GM18507 (cell line): ENCODE measurements at regions not wholly inside any gene's neighbourhood (a gene's known extent, or its start where the extent isn't known, plus 50 kb on each side); places are given as distances from the start of the nearest gene placed in this dataset.
"Not testable (repeated sequence)": the region's sequence is repeated elsewhere in the genome, so short reads cannot be mapped to it uniquely, and the experiment has no call there.

ENCODE experiments used
- DNase-seq: peaks from one replicate; pipeline ENCODE4 v3.0.0; 2011; ENCODE audit warnings: low read depth; ENCODE audit not compliant: insufficient read length; ENCODE audit errors: extremely low spot score
- FAIRE-seq: peaks from 2 replicates; lab custom pipeline; 2011; peaks lifted over from hg19 to GRCh38; lab: Jason Lieb, UNC

- no peak for DNase-seq
- no peak for FAIRE-seq
Measured at GRCh38 chr2:138329162-138329561, 172.4 kb upstream of the SPOPL start.

GRCh38 chr2:138329591-138329990 lies 172.0 kb upstream of the SPOPL start:
- FAIRE-seq = no peak
- no peak for DNase-seq

DNA sequence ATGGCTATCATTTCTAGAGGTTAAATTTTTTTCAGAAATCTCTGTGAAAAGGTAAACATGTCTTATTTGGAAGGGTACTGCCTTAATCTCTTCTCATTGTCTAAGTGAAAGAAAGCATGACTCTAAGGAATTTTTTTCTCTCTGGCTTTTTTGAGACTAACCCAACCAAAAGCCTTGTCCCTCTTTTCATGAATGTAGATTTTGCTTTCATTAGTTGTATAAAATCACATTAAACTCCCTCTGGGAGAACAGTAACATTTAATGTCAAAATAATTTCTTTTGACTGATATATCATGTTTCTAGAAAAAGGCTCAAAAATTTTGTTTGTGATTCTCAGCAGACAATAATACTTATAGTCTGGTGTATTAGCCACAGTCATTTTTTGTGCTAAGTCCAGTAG lies 168.4 kb upstream of the SPOPL start:
- FAIRE-seq = no peak
- DNase-seq = no peak

DNA sequence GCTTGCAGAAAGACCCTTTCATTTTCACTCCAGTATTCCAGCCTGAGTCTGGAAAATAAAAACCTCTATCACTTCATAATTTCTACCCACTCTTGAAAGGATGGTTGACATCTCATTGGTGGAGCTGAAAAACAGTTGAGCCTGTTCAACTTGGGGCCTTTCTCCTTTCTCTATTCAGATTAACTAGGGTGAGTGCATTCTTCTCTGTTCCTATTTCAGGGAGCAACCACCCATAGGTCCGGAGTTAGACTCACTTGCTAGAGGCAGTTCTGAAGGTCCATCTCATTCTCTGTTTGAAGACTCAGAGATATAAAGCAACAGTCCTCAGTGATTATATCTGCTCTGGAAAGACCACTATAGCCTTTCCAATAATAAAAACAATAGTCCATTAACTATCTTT lies 167.9 kb upstream of the SPOPL start:
- DNase-seq = no peak
- no peak for FAIRE-seq

GRCh38 chr2:138334323-138334722 lies 167.2 kb upstream of the SPOPL start:
- DNase-seq = no peak
- no peak for FAIRE-seq

- FAIRE-seq = peak; percentile 12
Measured at GRCh38 chr2:138335036-138335435, 166.5 kb upstream of the SPOPL start.

GRCh38 chr2:138336146-138336545 lies 165.4 kb upstream of the SPOPL start:
- FAIRE-seq (no peak), DNase-seq (no peak)

More at GRCh38 chr2:138335036-138335435, 166.5 kb upstream of the SPOPL start:
- DNase-seq = no peak

GRCh38 chr2:138355244-138355643 lies 146.3 kb upstream of the SPOPL start:
- DNase-seq = no peak
- no peak for FAIRE-seq

GRCh38 chr2:138356178-138356577 lies 145.4 kb upstream of the SPOPL start:
- DNase-seq = no peak
- no peak for FAIRE-seq

DNA sequence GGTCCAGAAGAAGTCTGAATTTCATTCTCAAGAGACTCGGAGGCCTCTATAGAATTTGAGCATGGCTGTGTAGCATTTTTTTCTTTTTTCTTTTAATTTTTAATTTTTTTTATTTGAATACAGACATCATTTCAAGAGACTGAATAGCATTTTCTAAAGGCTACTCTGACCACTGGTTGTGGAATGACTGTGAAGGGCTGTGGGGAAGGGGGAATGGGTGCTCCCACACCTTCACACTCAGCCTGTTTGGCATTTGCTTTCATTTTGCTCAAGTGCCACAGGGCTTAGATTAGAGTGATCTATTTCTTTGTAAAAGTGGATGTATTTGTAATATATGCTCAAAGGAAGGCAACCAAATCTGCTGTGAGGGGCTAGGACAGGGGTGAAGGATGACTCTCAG lies 142.0 kb upstream of the SPOPL start:
- DNase-seq (no peak), FAIRE-seq (no peak)

DNA sequence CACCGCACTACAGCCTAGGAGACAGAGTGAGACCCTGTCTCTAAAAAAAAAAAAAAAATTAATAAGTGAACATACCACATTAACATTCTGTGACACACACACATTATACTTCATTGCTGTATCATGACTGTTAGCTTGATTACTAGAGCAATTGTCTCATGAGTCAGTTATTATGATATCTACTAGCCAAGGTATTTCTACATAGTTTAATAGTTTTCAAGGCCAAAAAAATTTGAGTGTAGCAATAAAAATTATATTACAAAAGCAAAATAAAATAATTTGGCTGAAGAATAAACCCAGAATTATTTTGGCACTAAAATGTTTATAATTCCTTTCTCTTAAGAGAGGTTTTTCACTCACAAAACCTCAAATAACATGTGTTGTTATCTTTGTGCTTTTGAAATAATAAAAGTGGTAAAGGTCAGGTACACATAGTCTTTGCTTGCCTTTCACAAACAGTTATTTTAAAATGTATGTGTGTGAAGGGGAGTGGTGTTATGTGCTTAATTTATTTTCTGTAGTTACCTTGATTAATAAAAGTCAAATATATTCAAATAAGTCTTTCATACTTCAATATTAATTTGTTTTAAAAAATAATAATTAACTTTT lies 136.9 kb upstream of the SPOPL start:
- FAIRE-seq = no peak
- DNase-seq = no peak

DNA sequence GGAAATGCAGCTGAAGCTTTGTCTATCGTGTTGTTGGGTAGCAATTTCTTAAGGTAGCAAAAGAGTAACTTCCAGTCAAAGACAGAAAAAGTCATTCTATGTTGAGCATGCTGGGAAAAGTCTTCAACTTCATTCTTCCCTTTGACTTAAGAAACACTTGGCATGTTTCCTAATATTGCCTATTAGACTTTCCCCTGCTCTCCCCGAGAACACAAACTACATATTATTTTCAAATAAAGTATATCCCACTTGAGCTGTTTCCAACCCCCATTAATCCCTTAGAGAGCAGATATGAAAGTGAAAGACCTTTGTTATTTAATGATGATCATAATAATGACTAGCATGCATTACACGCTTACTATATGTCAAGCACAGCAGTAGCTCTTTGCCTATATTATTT lies 136.0 kb upstream of the SPOPL start:
- no peak for FAIRE-seq
- no peak for DNase-seq

- DNase-seq (no peak), FAIRE-seq (no peak)
Measured at GRCh38 chr2:138369856-138370255, 131.7 kb upstream of the SPOPL start.

DNA sequence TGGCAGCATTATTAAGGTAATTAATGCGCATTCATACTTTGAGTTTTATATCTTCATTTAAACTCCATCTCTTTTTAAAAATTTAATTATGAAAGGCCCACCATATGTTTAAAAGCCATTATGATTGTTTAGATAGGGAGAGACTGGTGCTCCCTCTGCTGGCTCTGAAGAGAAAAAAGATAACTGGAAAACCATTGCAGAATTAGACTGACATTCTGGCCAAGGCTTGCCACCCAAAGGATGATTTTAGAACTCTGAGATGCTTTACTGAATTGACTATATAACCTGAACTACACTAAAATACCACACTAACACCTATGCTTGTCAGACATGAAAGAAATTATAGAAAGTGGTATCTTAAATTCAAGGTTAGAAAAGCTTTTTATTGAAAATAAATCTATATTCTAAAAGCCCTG lies 127.6 kb upstream of the SPOPL start:
- FAIRE-seq (peak; percentile 66), DNase-seq (no peak)

GRCh38 chr2:138381373-138381772 lies 120.2 kb upstream of the SPOPL start:
- no peak for FAIRE-seq
- no peak for DNase-seq

- DNase-seq = no peak
- no peak for FAIRE-seq
Measured at GRCh38 chr2:138382672-138383071, 118.9 kb upstream of the SPOPL start.

DNA sequence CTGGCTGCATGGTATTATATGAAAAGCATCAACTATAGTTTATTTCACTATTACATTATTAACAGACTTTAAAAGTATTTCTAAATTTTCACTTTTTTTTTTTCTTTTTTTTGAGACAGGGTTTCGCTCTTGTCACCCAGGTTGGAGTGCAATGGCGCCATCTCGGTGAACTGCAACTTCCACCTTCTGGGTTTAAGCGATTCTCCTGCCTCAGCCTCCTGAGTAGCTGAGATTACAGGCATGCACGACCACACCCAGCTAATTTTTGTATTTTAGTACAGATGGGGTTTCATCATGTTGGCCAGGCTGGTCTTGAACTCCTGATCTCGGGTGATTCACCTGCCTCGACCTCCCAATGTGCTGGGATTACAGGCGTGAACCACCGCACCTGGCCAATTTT lies 115.4 kb upstream of the SPOPL start:
- not testable (repeated sequence) for DNase-seq, FAIRE-seq

GRCh38 chr2:138389063-138389462 lies 112.5 kb upstream of the SPOPL start:
- DNase-seq = no peak
- no peak for FAIRE-seq

DNA sequence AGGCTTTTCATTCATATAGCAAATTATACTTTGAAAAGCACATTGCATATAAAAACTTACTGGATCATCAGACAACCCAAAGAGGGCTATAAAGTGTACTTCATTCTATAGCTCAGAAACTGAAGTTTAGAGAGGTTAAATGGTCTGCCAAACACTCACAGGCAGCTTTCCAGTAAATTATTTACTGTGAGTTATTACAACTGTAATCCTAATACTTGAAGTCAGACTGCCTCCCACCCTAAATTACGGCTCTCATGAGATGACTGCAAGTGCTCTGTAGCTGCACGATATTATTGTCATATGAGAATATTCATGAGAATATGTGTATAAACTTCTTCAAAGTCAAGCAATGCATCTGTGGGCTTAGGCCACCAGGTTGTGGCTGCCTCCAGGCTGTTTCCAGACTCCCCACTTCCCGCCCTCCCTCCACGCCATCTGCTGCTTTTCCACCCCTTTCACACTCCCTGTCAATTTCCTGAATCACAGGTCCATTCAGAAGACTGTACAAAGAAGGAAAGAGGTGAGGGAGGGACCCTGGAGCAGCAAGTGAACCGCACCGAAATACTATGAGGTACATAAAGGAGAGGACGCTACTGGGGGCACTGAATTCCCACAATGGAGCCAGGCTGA lies 111.1 kb upstream of the SPOPL start:
- no peak for DNase-seq
- no peak for FAIRE-seq

DNA sequence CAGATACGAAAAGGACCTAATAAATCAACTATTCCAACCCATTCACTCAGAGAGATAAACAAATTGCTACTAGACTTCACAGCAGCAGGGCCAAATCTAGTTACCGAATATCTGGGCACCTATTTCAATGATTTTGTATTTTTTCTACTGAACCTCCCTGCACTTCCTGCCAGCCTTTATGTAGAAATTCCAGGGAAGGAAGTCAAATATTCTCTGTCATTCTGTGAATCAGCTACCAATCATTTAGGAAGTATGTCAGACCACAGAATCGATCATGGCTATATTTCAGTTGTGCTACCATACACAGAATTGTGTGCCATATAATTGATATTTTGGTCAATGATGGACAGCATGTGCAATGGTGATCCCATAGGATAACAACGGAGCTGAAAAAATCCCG lies 109.6 kb upstream of the SPOPL start:
- no peak for DNase-seq
- FAIRE-seq = no peak

DNA sequence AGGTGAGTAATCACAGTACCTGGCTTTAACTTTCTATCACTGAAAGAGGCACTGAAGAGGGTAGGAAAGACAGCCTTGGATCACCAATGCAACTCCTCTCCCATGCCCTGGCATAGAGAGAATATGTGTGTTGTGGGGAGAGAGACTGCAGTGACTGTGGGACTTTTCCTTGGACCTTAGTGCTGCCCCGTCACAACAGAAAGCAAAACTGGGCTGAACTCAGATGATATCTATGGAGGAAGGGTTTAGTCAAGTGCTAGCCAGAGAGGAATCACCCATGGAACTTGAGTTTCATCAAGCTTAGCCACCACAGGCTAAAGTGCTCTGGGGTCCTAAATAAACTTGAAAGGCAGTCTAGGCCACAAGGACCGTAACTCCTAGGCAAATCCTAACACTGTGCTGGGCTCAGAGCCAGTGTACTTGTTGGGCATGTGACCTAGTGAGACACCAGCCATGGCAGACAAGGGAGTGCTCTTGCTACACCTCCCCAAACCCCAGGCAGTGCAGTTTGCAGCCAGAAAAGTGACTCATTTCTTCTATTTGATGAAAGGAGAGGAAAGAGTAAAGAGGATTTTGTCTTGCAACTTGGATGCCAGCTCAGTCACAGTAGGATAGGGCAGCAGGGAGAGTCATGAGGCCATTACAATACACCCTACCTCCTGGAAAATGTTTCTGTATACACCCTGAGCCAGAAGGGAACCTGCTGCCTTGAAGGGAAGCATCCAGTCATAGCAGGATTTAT lies 105.8 kb upstream of the SPOPL start:
- FAIRE-seq = no peak

More for the DNA sequence above, 105.8 kb upstream of the SPOPL start:
- DNase-seq = no peak
